ENCODE measurements at regions not wholly inside any gene's neighbourhood (a gene's known extent, or its start where the extent isn't known, plus 50 kb on each side); places are given as distances from the start of the nearest gene placed in this dataset.

DNA sequence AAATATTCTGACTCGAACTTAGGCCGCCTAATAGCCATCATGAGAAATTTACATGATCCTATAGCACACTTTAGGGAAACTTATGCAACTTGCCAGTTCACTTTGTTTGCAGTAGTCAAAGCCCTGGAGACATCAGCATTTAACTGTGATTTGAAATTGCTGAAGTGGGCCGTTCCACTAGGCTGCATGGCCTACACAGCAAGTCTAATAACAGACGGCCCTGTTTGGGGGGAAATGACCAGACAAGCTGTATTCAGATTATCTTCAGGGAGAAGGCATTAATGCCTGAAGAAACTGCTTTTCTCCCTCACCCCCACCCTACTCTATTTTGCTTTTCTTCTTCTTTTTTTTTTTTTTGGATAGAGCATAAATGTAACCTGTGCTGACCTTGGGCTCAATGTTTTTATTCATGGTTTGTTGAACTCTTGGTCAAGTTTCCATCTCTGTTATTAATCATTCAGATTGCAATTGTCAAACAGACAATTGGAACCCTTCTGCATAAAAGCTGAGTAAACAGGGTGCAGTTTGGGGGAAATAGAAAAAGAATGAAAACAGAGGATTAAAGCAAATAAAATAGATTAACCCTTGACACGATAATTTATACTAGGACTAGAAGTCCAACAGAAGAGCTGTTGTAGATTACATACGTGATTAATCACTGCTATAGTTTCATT is 1928.2 kb upstream of the WWC1 start:
- intact Hi-C loops (cut with DNase I) = no loop called here
- H3K9me3 ChIP-seq = no peaks in the 10 kb centered on the region
- TF ChIP-seq POLR2A (IDR thresholded peaks at IDR 0.05) = no peak
- TF ChIP-seq CTCF (IDR thresholded peaks at IDR 0.05) = no peak

DNA sequence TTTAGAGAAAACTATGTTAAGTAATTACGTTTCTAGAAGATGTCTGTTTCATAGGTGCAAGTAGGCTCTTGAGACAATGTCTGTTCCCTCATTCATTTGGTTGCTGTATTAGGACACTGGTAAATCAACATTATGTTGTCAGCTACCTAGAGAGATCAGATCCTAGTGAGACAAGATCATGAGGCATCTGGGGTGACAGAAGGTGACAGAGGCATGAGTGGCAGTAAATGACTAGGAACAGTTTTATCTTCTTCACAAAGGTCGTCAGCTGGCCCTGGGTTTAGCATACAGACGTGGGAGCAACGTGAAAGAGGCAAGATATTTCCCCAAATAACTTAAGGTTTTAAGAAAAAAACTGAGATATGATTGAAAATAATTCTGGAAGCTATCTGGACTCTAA is 1926.3 kb upstream of the WWC1 start:
- Histone ChIP-seq H3K36me3 (no peaks in the 10 kb centered on the region), H3K4me1 (peaks cover 5 to 18% of the 10 kb centered on the region in 2 donors), H3K27me3 (no peaks in the 10 kb centered on the region), H3K9me3 (no peaks in the 10 kb centered on the region), H3K4me3 (replicated peaks in 1 of 3) (no peak overlapping the region), H3K27ac (no peak overlapping the region)
- DNase-seq = no peak
- TF ChIP-seq CTCF (IDR thresholded peaks at IDR 0.05) = no peak
- TF ChIP-seq POLR2A (IDR thresholded peaks at IDR 0.05) = no peak
- intact Hi-C loops (cut with DNase I) = no loop called here
- WGBS, 2 donors = 78 to 81% methylated on average over 4 of the region's 4 CpGs

More for the DNA sequence above, 1928.2 kb upstream of the WWC1 start:
- Histone ChIP-seq H3K27me3 (no peaks in the 10 kb centered on the region), H3K4me3 (replicated peaks in 1 of 3) (no peak overlapping the region), H3K4me1 (peaks cover 0 to 1% of the 10 kb centered on the region in 2 donors), H3K36me3 (no peaks in the 10 kb centered on the region), H3K27ac (no peak overlapping the region)
- WGBS, 2 donors = 67% methylated on average over 6 of the region's 6 CpGs
- DNase-seq = no peak

DNA sequence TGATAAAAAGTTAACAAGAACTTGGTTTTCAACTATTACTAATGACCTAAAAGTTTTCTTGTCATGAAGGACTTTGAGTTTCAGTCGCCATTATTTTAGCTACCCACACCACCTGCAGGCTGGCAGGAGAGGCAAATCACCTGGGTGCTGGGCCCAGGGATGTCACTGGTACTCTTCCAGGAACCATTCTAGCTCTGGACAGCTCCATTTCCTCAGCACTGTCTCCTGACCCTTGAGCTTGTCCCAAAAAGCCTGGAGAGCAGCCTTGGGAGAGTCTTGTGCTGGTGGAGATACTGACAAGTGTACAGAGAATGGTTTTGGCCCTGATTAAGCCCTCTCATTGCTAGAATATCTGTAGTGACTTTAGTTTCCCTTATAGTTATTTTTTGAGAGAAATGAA is 1924.1 kb upstream of the WWC1 start:
- 86 to 87% methylated on average over 1 of the region's 1 CpG for WGBS, 2 donors
- H3K36me3 ChIP-seq = no peaks in the 10 kb centered on the region
- no peak overlapping the region for H3K27ac ChIP-seq
- H3K9me3 ChIP-seq = no peaks in the 10 kb centered on the region
- peaks cover 5 to 23% of the 10 kb centered on the region in 2 donors for H3K4me1 ChIP-seq
- no peak overlapping the region for H3K4me3 ChIP-seq (replicated peaks in 1 of 3)
- TF ChIP-seq CTCF (IDR thresholded peaks at IDR 0.05) = no peak
- no peak for TF ChIP-seq POLR2A (IDR thresholded peaks at IDR 0.05)
- H3K27me3 ChIP-seq = no peaks in the 10 kb centered on the region
- no peak for DNase-seq
- intact Hi-C loops (cut with DNase I) = no loop called here

GRCh38 chr5:166369346-166369745 is 1922.1 kb upstream of the WWC1 start:
- peak in 1 of 2 donors; percentile 4 for DNase-seq
- no peaks in the 10 kb centered on the region for H3K36me3 ChIP-seq
- H3K4me1 ChIP-seq = peaks cover 5 to 23% of the 10 kb centered on the region in 2 donors
- intact Hi-C loops (cut with DNase I) = no loop called here
- no peaks in the 10 kb centered on the region for H3K27me3 ChIP-seq
- 20 to 21% methylated on average over 2 of the region's 2 CpGs for WGBS, 2 donors
- TF ChIP-seq CTCF (IDR thresholded peaks at IDR 0.05) (no peak), POLR2A (IDR thresholded peaks at IDR 0.05) (no peak)
- H3K27ac ChIP-seq = peak overlapping the region in 2 of 3 donors; percentile 3 to 11
- no peak overlapping the region for H3K4me3 ChIP-seq (replicated peaks in 1 of 3)
- no peaks in the 10 kb centered on the region for H3K9me3 ChIP-seq

GRCh38 chr5:166369807-166370206 is 1921.6 kb upstream of the WWC1 start:
- Histone ChIP-seq H3K9me3 (no peaks in the 10 kb centered on the region), H3K27me3 (no peaks in the 10 kb centered on the region), H3K4me3 (replicated peaks in 1 of 3) (no peak overlapping the region), H3K4me1 (peaks cover 5 to 23% of the 10 kb centered on the region in 2 donors), H3K27ac (peak overlapping the region in 1 of 3 donors; percentile 2), H3K36me3 (no peaks in the 10 kb centered on the region)
- intact Hi-C loops (cut with DNase I) = no loop called here
- 33 to 49% methylated on average over 2 of the region's 2 CpGs for WGBS, 2 donors
- TF ChIP-seq CTCF (IDR thresholded peaks at IDR 0.05) (no peak), POLR2A (IDR thresholded peaks at IDR 0.05) (no peak)
- DNase-seq = no peak

Measured in thyroid gland (tissue), 4 donors.